22Rv1 (cell line): ENCODE measurements at regions not wholly inside any gene's neighbourhood (a gene's known extent, or its start where the extent isn't known, plus 50 kb on each side); places are given as distances from the start of the nearest gene placed in this dataset.

ENCODE experiments used
- CTCF ChIP-seq: fragments of 450-650 bp; IDR thresholded peaks from 2 replicates; pipeline ENCODE4 v1.5.1; 2017; ENCODE audit warnings: mild to moderate bottlenecking
- ZFX ChIP-seq: fragments of 450-650 bp; IDR thresholded peaks from 2 replicates; pipeline ENCODE4 v1.6.1; 2017; ENCODE audit warnings: antibody characterized with exemption, borderline replicate concordance

- TF ChIP-seq CTCF (no peak), ZFX (no peak)
Observed at GRCh38 chr6:71509191-71510005, 220.8 kb downstream of the OGFRL1 start.
